HK-2 (cell line): ENCODE measurements at regions not wholly inside any gene's neighbourhood (a gene's known extent, or its start where the extent isn't known, plus 50 kb on each side); places are given as distances from the start of the nearest gene placed in this dataset.

ENCODE experiments used
- DNase-seq: peaks from one replicate; pipeline ENCODE4 v3.0.0-alpha.2; 2018; ENCODE audit not compliant: unreplicated experiment

GRCh38 chr2:74759986-74760385, 73.9 kb upstream of the HK2 start:
- DNase-seq, result no peak

DNA sequence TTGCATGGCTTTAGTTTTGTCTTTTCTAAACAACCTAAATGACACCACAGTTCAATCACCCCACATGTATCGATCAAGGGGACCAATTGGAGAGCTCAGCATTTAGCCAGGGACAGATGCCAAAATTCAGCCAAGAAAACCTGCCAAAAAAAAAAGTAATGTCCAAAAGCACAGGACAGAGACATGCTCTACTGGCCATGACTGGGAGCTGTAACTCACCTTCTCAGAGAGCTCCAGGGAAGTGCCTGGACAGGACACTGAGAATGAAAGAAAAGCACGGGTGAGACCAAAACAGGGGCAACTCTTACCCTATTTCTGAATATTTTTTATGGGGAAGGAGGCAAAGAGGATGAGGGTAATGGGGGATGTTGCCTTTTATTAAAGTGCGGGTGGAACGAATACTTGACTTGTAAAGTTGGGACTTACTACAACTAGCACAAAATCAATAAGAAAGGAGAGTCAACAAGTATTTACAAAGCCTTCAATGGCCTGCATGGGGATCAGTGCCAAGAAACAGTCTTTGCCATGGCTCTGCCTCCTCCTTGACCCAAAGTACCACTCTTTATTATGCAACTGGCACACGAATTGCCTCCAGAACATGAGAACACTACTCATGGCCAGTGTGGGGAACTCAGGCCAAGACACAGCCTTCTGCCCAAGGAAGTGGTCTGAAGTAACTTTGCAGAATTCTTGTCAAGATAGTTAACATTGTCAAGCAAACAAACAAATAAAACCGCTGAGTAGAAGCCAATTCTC, 72.9 kb upstream of the HK2 start:
- no peak for DNase-seq

DNA sequence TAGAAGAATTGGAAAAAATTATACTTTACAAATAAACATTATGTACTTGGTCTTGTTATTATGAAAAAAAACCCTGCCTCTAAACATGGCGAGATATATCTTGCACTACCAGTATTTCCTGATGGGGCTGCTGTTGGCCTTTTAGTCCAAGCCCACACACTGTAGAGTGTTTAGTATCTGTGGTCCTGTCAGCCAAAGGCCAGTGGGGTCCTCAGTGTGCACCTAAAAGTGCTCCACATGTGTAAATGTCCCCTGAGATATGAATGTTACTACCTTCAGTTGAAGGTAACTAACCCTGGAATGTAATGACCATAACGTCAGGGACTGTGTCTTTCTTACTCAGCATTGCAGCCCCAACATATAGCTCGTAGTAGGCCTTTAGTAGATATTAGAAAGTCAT, 71.1 kb upstream of the HK2 start:
- no peak for DNase-seq

DNA sequence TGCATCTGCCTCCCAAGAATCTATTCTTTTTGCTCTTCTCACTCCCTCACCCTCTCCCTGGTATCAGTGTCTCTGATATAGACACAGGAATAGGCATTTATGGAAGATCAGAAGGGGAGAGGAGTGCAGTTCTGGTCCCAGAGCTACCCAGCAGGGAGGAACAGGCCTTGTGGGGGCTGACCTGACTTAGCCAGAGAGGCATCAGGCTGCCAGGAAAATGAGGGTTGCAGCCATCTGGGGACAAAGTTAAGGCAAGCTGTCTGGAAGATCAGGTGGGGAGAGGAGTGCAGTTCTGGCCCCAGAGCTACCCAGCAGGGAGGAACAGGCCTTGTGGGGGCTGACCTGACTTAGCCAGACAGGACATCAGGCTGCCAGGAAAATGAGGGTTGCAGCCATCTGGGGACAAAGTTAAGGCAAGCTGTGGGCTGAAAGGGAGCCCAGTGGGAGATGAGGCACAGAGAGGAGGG, 69.9 kb upstream of the HK2 start:
- no peak for DNase-seq

GRCh38 chr2:74764429-74765272, 69.3 kb upstream of the HK2 start:
- DNase-seq, result no peak

DNA sequence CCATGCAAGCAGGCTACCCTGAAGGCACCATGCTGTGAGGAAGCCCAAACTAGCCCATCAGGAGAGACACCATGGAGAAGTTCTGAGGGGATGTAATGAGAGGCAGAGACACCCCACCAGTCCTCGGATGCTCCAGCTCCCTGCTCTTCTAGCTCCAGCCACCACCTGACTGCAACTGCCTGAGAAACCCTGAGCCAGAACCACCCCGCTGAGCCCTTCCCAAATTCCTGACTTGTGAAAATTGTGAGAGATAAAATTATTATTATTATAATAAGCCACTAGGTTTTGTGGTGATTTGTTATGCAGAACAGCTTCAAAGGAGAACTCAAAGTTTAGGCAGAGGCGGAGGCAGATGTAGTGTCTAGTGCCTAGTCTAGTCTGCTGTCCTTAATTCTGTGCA, 67.1 kb upstream of the HK2 start:
- no peak for DNase-seq

DNA sequence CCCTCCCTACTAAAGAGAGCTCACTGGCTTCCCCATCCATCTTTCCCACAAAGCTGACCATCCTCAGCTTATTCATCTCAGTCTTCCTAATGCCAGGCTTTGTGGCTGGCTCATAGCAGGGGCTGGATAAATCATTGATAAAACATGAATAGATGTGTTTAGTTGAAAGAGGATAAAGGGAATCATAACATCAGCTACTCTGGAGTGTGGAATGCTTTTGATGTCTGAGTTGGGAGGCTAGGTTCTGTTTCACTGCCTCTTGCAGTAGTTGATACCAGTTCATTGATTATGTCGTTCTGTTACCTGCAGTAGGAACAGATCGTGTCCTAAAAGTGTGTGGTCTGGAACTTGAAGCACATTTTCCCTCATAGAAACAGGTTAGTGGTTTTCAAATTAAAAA, 66.3 kb upstream of the HK2 start:
- DNase-seq, result no peak

DNA sequence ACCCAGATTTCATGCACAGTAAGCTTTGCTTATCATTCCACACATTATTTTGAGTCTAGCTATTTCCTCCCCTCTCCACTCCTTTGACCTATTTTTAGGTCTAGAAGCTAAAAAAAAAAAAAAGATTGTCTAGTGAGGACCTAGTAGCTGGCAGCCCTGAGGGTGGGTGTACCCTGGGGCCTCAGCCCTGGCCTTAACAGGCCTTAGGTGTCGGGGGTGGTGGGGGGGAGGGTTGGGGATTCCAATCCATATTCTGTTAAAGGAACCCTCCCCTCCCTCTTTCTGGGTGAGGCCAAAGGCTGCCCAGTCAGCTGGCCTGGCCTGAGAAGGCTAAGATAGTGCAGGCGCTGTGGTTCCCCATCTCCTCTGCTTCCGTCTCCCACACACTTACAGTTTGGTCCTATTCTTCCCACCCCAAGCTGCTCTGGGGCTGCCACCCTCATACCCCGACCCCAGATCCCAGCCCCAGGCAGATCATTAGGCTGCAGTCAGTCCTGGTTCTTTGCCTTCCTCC, 65.5 kb upstream of the HK2 start:
- no peak for DNase-seq

GRCh38 chr2:74772046-74772445, 61.9 kb upstream of the HK2 start:
- no peak for DNase-seq

DNA sequence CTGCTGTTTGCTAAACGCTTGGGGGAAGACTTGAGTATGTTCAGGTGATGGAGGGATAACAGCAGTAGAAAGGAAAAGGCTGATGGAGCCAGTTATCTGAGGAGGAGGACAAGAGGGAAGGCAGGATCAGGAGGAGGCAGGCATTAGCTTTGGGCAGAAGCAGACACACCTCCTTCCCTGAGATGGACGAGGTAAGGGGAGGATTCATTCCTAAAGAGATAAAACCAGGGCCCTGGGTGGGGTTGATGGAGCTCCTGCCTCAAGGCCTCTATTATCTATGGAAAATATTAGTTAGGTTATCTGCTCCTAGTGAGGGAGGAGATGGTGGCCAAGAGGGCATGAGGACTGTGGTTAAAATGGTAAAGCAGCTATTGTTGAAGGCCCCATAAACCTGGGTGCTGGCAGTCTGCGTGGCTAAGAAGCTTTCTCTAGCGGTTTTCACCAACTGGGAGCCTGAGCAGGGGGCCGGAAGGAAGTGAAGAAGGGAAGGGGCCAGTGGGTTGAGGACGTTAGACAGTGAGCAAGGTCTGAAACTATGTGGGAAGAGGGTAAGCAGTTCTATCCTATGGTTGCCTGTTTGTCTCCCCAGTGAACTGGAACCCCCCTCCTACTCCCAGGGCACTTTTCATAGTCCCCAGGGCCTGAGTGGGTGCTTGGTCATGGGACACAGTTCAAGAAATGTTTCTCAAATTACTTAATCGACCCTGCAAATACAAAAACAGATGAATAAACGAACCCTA, 56.6 kb upstream of the HK2 start:
- DNase-seq, result no peak

DNA sequence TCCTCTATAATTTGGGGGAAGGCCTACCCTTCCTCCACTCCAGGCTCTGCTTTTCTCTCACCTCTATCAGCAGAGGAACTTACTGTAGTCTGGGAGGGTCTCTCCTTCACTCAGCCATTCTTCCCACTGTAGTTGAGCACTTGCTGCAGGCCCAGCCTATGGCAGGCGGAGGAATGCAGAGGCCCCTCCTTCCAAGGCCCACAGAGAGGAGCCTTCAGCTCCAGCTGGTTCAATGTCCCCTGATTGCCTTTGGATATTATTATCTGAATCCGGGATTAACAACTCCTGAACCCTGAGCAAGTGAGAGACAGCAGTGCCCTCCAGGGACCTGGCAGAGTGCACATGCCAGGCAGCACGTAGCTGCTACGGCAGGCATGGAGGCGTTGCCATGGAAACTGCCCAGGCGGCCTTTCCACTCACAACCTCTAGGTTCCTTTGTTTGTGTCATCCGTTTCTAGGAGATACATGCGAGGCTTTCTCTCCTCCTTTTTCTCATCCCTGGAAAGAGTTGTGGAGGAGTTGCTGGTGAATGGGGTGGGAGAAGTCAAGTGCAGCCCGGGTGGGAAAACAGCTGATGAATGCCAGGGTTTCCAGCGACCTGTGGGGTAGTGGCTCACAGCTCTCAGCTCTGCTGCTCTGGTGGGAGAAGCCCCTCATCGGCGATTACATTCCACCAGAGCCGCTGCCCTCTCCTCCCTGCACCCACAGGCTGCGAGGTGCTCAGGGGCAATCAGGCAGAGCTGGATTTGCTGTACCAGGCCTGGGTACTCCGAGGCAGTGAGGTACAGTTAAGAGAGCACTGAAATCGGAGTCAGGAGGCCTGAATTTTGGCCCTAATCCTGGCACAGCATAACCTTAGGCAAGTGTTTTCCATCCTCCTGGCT, 55.3 kb upstream of the HK2 start:
- no peak for DNase-seq

- DNase-seq, result no peak
Observed at GRCh38 chr2:74779265-74779558, 54.7 kb upstream of the HK2 start.

- DNase-seq, result no peak
Observed at GRCh38 chr2:74779587-74780135, 54.3 kb upstream of the HK2 start.
